CD4-positive, alpha-beta T cell (primary cell): ENCODE measurements at regions not wholly inside any gene's neighbourhood (a gene's known extent, or its start where the extent isn't known, plus 50 kb on each side); places are given as distances from the start of the nearest gene placed in this dataset.

Experiments used
- ATAC-seq: fragments of 200-7000 bp; cut with Tn5 transposase; one replicate; pipeline ENCODE4 v1.10.0; 2022; ENCODE audit warnings: mild to moderate bottlenecking; ENCODE audit not compliant: poor library complexity
- CTCF ChIA-PET: fragments of 350-600 bp; sonication (Branson Sonifier 250); formaldehyde crosslinking; loops from one replicate; lab custom pipeline; 2021; ENCODE audit warnings: antibody characterized with exemption, inconsistent platforms; lab: Charles Lee
- POLR2A ChIA-PET: fragments of 350-600 bp; sonication (Branson Sonifier 250); formaldehyde crosslinking; loops from one replicate; lab custom pipeline; 2021; ENCODE audit warnings: antibody characterized with exemption, inconsistent platforms; lab: Charles Lee
- DNase-seq, 14 experiments: peaks; one replicate each; pipeline ENCODE4 v3.0.0-alpha.2; 2013 to 2020; ENCODE audit warnings: mixed read lengths in 2 of 14
- H3K27ac ChIP-seq, 2 donors: one replicate each; pipeline versions ENCODE4 v1.5.1 to v1.7.0; 2013; ENCODE audit warnings: low read length in 2 of 2, low read depth in 1 of 2, mild to moderate bottlenecking in 1 of 2
- H3K27me3 ChIP-seq, 2 experiments: 1 replicate in 1 of 2; 2 replicates in 1 of 2; pipeline versions ENCODE4 v1.6.1 to v1.7.0; 2013; ENCODE audit warnings: low read length in 2 of 2, control low read depth in 1 of 2, mild to moderate bottlenecking in 1 of 2, moderate library complexity in 1 of 2; ENCODE audit not compliant: insufficient read depth in 2 of 2, control insufficient read depth in 1 of 2
- H3K36me3 ChIP-seq: one replicate; pipeline ENCODE4 v1.6.1; 2013; ENCODE audit warnings: low read length, control low read depth; ENCODE audit not compliant: insufficient read depth
- H3K4me1 ChIP-seq: one replicate; pipeline ENCODE4 v1.6.1; 2013; ENCODE audit warnings: low read length, control low read depth; ENCODE audit not compliant: insufficient read depth
- H3K4me3 ChIP-seq: one replicate; pipeline ENCODE4 v1.5.1; 2013; ENCODE audit warnings: mild to moderate bottlenecking, low read length, moderate library complexity
- H3K9me3 ChIP-seq, 2 experiments: 1 replicate in 1 of 2; 2 replicates in 1 of 2; pipeline versions ENCODE4 v1.6.1 to v1.7.0; 2013; ENCODE audit warnings: low read length in 2 of 2, mild to moderate bottlenecking in 2 of 2, control low read depth in 1 of 2, moderate library complexity in 1 of 2; ENCODE audit not compliant: control insufficient read depth in 1 of 2, insufficient read depth in 1 of 2
- H3K27ac Mint-ChIP-seq: one replicate; pipeline ENCODE4 v1.8.0; 2020; ENCODE audit warnings: mixed read lengths
- H3K27me3 Mint-ChIP-seq: one replicate; pipeline ENCODE4 v1.8.0; 2021; ENCODE audit warnings: mixed read lengths
- H3K36me3 Mint-ChIP-seq: one replicate; pipeline ENCODE4 v1.8.0; 2021; ENCODE audit warnings: low read depth, mixed read lengths
- H3K4me1 Mint-ChIP-seq: one replicate; pipeline ENCODE4 v1.8.0; 2021; ENCODE audit warnings: low read depth, mixed read lengths
- H3K4me3 Mint-ChIP-seq: one replicate; pipeline ENCODE4 v1.8.0; 2020; ENCODE audit warnings: mild to moderate bottlenecking, mixed read lengths
- H3K9me3 Mint-ChIP-seq: one replicate; pipeline ENCODE4 v1.8.0; 2020; ENCODE audit warnings: mixed read lengths
- CTCF ChIP-seq: fragments of 200-600 bp; IDR thresholded peaks from one replicate; pipeline ENCODE4 v1.8.0; 2022; ENCODE audit warnings: antibody characterized with exemption, mild to moderate bottlenecking
- intact Hi-C, 2 experiments: fragments of 100-400 bp; cut with DNase I in 1 of 2; cut with micrococcal nuclease in 1 of 2; formaldehyde crosslinking; loops; one replicate each; pipeline versions ENCODE4 v1.15.1 to v1.9.0; 2023 to 2025; cut with DNase I, micrococcal nuclease

GRCh38 chr6:45718131-45718530 lies 297.5 kb downstream of the CLIC5 start:
- H3K27ac Mint-ChIP-seq: no peak overlapping the region
- peaks cover 16% of the 10 kb centered on the region for H3K4me1 ChIP-seq
- no peak for TF ChIP-seq CTCF
- no peak overlapping the region for H3K4me3 ChIP-seq
- peaks cover 2% of the 10 kb centered on the region for H3K9me3 Mint-ChIP-seq
- intact Hi-C loops: loop anchor here in 1 of 2 experiments (10.0 kb wide), 1 partner anchor 863 kb away; no protein-coding TSS in a partner anchor
- POLR2A ChIA-PET: no interaction called here
- no peak overlapping the region for H3K4me3 Mint-ChIP-seq
- no peak overlapping the region for H3K27ac ChIP-seq
- CTCF ChIA-PET: interaction anchor here (5.7 kb wide), 1 partner anchor 1063 kb away, joined by 81 read pairs; no protein-coding TSS in a partner anchor
- peaks cover 5% of the 10 kb centered on the region for H3K27me3 Mint-ChIP-seq
- H3K27me3 ChIP-seq: no peaks in the 10 kb centered on the region
- no peaks in the 10 kb centered on the region for H3K36me3 Mint-ChIP-seq
- H3K4me1 Mint-ChIP-seq: peaks cover 14% of the 10 kb centered on the region
- no peaks in the 10 kb centered on the region for H3K9me3 ChIP-seq
- no peaks in the 10 kb centered on the region for H3K36me3 ChIP-seq
- ATAC-seq (no peak), DNase-seq (no peak)

- Histone ChIP-seq H3K27ac (no peak overlapping the region), H3K27me3 (no peaks in the 10 kb centered on the region), H3K4me1 (peaks cover 16% of the 10 kb centered on the region), H3K36me3 (no peaks in the 10 kb centered on the region), H3K4me3 (no peak overlapping the region), H3K9me3 (no peaks in the 10 kb centered on the region)
- ChIA-PET CTCF (interaction anchor here (5.7 kb wide), 1 partner anchor 1062 kb away, joined by 81 read pairs; no protein-coding TSS in a partner anchor), POLR2A (no interaction called here)
- peaks cover under 1% of the 10 kb centered on the region for H3K9me3 Mint-ChIP-seq
- peaks cover 5% of the 10 kb centered on the region for H3K27me3 Mint-ChIP-seq
- no peak overlapping the region for H3K27ac Mint-ChIP-seq
- no peaks in the 10 kb centered on the region for H3K36me3 Mint-ChIP-seq
- H3K4me1 Mint-ChIP-seq: peaks cover 14% of the 10 kb centered on the region
- intact Hi-C loops: loop anchor here in 1 of 2 experiments (10.0 kb wide), 1 partner anchor 863 kb away; no protein-coding TSS in a partner anchor
- ATAC-seq (no peak), DNase-seq (no peak)
- TF ChIP-seq CTCF: no peak
- no peak overlapping the region for H3K4me3 Mint-ChIP-seq
Observed at GRCh38 chr6:45717715-45718114, 297.9 kb downstream of the CLIC5 start.

- Mint-ChIP-seq H3K36me3 (no peaks in the 10 kb centered on the region), H3K27ac (no peak overlapping the region), H3K9me3 (no peaks in the 10 kb centered on the region), H3K27me3 (peaks cover 5% of the 10 kb centered on the region), H3K4me3 (no peak overlapping the region), H3K4me1 (peaks cover 14% of the 10 kb centered on the region)
- no peak overlapping the region for H3K4me3 ChIP-seq
- no peaks in the 10 kb centered on the region for H3K36me3 ChIP-seq
- H3K4me1 ChIP-seq: peaks cover 16% of the 10 kb centered on the region
- H3K27me3 ChIP-seq: no peaks in the 10 kb centered on the region
- no peak for TF ChIP-seq CTCF
- no peak overlapping the region for H3K27ac ChIP-seq
- ChIA-PET POLR2A (no interaction called here), CTCF (interaction anchor here (5.7 kb wide), 1 partner anchor 1061 kb away, joined by 81 read pairs; no protein-coding TSS in a partner anchor)
- ATAC-seq (no peak), DNase-seq (no peak)
- intact Hi-C loops: loop anchor here in 1 of 2 experiments (10.0 kb wide), 1 partner anchor 862 kb away; no protein-coding TSS in a partner anchor
- no peaks in the 10 kb centered on the region for H3K9me3 ChIP-seq
Observed at GRCh38 chr6:45717027-45717426, 298.6 kb downstream of the CLIC5 start.
